ENCODE measurements at regions not wholly inside any gene's neighbourhood (a gene's known extent, or its start where the extent isn't known, plus 50 kb on each side); places are given as distances from the start of the nearest gene placed in this dataset.
"Not testable (repeated sequence)": the region's sequence is repeated elsewhere in the genome, so short reads cannot be mapped to it uniquely, and the experiment has no call there.

- Histone ChIP-seq H3K4me1 (peaks cover 0 to 11% (median 5%) of the 10 kb centered on the region in 12 donors), H3K4me3 (no peak overlapping the region), H3K9me3 (no peaks in the 10 kb centered on the region), H3K27me3 (peaks cover 0 to 5% (median 0%) of the 10 kb centered on the region in 9 donors), H3K27ac (peak overlapping the region in 1 of 12 donors; percentile 20), H3K36me3 (no peaks in the 10 kb centered on the region)
- ATAC-seq (peak in 3 of 4 donors; percentile 52 to 72 (median 60)), DNase-seq (peak in 3 of 5 donors; percentile 18 to 30 (median 27))
- 5 to 14% (median 12%) methylated on average over 5 of the region's 5 CpGs for WGBS, 4 donors
- intact Hi-C loops (cut with DNase I), result loop anchor here in 3 of 10 donors (5.0 to 10.0 kb wide), 3 partner anchors 86 to 96 kb away; no protein-coding TSS in a partner anchor
- TF ChIP-seq CTCF (IDR thresholded peaks at IDR 0.05) (peak; percentile 25 to 56 (median 44)), POLR2A (IDR thresholded peaks at IDR 0.05) (no peak)
Observed at GRCh38 chr5:147098233-147098790, 136.5 kb upstream of the STK32A start.

DNA sequence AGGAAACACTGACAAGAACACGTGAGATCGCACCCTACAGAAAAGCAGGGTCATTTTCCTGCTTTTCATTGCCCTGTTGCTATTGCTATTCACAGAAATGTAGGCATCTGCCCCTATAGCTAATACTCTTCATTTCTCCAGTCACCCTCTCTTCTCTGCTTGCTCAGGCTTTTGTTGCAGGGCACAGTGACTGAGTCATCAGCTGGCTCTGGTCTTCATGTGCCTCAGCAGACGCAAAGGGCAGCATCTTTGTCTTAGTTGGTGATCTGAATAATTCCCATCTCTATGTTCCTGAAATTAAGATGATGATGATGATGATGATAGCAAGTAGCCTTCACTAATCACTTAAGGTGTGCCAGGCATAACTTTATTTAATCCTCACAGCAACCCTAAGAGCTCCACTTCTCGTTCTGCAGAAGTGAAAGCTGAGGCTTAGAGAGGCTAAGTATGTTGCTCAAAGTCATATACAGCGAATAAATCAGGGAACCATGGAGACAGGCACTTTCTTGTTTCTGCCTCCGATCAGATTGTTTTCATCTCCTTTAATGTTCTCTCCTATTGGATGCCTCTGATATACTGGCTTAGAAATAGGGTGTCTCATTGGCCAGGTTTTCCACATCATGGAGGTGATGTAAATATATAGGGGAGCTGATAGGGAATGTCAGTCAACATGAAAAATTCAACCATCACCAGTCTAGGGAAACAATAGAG is 133.0 kb upstream of the STK32A start:
- WGBS, 4 donors, result 78 to 84% (median 81%) methylated on average over 6 of the region's 6 CpGs
- intact Hi-C loops (cut with DNase I), result no loop called here
- ATAC-seq, result no peak
- TF ChIP-seq POLR2A (IDR thresholded peaks at IDR 0.05) (no peak), CTCF (IDR thresholded peaks at IDR 0.05) (no peak)
- no peaks in the 10 kb centered on the region for H3K9me3 ChIP-seq
- no peak overlapping the region for H3K27ac ChIP-seq
- no peak for DNase-seq
- H3K27me3 ChIP-seq, result no peaks in the 10 kb centered on the region
- H3K4me1 ChIP-seq, result peaks cover 0 to 11% (median 5%) of the 10 kb centered on the region in 12 donors
- H3K36me3 ChIP-seq, result no peaks in the 10 kb centered on the region
- no peak overlapping the region for H3K4me3 ChIP-seq

DNA sequence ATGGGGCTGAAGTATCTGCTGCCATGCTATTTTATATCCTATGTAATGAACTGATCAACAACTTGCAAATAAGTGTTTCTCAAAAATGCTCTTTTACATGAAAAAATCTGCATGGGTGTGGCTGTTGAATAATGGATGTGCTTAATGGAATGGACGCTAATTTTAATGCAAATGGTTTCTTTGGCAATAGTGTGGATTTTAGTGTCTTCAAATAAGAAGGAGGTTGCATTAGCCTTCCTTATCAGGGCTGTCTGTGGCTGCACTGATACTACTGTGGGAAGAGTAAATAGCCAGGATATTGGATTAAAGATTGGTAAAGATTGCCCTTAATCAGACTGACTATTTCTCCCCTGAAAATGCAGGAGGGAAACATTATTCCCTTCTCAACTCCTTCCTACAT is 121.9 kb upstream of the STK32A start:
- no peaks in the 10 kb centered on the region for H3K4me1 ChIP-seq
- no peak overlapping the region for H3K27ac ChIP-seq
- H3K27me3 ChIP-seq, result no peaks in the 10 kb centered on the region
- ATAC-seq (no peak), DNase-seq (no peak)
- no peaks in the 10 kb centered on the region for H3K36me3 ChIP-seq
- WGBS, 4 donors, result 67 to 80% (median 77%) methylated on average over 1 of the region's 1 CpG
- H3K4me3 ChIP-seq, result no peak overlapping the region
- intact Hi-C loops (cut with DNase I), result no loop called here
- H3K9me3 ChIP-seq, result peaks cover 0 to 3% (median 0%) of the 10 kb centered on the region in 12 donors
- TF ChIP-seq CTCF (IDR thresholded peaks at IDR 0.05) (no peak), POLR2A (IDR thresholded peaks at IDR 0.05) (no peak)

DNA sequence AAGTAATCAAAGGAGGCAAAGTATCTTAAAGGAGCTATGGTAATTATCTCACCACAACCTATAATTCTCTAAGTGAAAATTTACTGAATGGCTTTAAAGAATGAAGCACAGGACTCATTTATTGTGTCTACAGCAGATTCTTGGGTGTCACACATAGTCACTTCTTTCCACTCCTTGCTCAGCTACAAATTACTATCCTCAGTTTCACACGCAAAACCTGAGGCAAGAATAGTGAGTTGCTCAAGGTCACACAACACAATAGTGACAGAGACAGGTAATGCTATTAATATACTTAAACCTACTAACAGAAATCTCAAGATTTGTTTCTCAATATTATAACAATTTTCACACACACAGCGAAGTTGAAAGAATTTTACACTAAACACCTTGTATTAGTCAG is 120.9 kb upstream of the STK32A start:
- no peaks in the 10 kb centered on the region for H3K4me1 ChIP-seq
- WGBS, 4 donors, result 79 to 85% (median 81%) methylated on average over 2 of the region's 2 CpGs
- H3K9me3 ChIP-seq, result peaks cover 0 to 8% (median 2%) of the 10 kb centered on the region in 12 donors
- no peak overlapping the region for H3K27ac ChIP-seq
- DNase-seq, result no peak
- no peaks in the 10 kb centered on the region for H3K36me3 ChIP-seq
- no peaks in the 10 kb centered on the region for H3K27me3 ChIP-seq
- intact Hi-C loops (cut with DNase I), result no loop called here
- no peak for ATAC-seq
- H3K4me3 ChIP-seq, result no peak overlapping the region
- no peak for TF ChIP-seq CTCF (IDR thresholded peaks at IDR 0.05)
- no peak for TF ChIP-seq POLR2A (IDR thresholded peaks at IDR 0.05)

DNA sequence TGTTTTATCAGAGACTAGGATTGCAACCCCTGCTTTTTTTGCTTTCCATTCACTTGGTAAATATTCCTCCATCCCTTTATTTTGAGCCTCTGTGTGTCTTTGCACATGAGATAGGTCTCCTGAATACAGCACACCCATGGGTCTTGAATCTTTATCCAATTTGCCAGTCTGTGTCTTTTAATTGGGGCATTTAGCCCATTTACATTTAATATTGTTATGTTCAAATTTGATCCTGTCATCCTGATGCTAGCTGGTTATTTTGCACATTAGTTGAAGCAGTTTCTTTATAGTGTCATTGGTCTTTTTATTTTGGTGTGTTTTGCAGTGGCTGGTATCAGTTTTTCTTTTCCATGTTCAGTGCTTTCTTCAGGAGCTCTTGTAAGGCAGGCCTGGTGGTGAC is 95.1 kb upstream of the STK32A start:
- H3K9me3 ChIP-seq, result peaks cover 0 to 39% (median 26%) of the 10 kb centered on the region in 12 donors
- H3K4me1 ChIP-seq; ATAC-seq; intact Hi-C loops (cut with DNase I); H3K36me3 ChIP-seq; H3K4me3 ChIP-seq; H3K27me3 ChIP-seq; DNase-seq; H3K27ac ChIP-seq: not testable (repeated sequence)
